GM21576 (cell line): ENCODE measurements at regions not wholly inside any gene's neighbourhood (a gene's known extent, or its start where the extent isn't known, plus 50 kb on each side); places are given as distances from the start of the nearest gene placed in this dataset.
"Not testable (repeated sequence)": the region's sequence is repeated elsewhere in the genome, so short reads cannot be mapped to it uniquely, and the experiment has no call there.

Experiments used
- ATAC-seq: cut with Tn5 transposase; IDR thresholded peaks from one replicate; pipeline ENCODE4 v1.9.1; 2021; ENCODE audit warnings: mild to moderate bottlenecking, moderate library complexity; ENCODE audit not compliant: unreplicated experiment

GRCh38 chrX:125193921-125194320 is 125.8 kb upstream of the TEX13C start:
- no peak for ATAC-seq

DNA sequence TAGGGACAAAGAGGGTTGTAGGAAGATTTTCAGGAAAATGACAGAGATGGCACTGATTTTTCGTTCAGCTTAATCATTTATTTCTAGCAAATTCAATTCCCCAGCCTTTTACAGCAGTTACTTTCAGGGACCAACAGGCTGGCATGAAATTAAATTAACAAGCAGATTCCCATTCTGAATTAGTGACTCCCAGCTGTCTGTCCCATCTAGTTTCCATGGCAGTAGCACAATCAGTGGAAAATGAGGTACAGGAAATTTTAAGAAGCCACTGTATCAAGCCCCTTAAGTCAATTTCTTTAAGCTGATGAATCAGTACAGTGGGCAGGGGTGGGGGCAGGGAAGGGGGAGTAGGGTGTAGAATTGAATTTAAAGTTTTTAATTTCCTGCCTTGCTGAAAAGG is 121.1 kb upstream of the TEX13C start:
- ATAC-seq: no peak

DNA sequence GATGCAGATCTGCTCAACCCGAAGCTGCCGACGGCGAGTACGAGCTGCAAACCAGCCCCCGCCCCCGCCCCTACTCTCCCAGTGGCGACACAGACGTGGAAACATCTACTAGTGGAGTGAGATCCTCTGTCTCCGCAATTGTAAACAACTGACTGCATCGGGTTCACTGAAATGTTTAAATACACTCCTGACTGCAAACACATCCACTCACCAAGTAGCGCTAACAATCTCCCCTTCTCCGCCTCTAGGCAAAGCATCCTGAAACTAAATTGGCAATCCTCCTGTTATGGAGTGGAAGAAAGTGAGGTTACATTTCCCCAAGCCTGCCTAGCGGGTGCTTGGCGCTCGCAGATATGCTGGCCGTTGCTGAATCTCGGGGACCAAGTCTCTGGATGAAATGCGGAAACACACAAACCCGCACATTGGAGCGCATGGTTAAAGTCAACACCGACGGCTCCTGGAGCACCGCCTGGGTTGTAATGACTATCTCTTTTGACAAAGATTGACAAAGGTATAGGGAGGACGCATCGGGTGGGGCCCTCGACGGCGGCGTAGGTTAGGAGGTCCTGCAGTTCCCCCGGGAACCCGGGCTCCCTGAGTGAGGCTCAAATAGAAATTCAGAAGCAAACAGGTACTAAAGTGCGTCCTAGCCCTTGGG is 117.0 kb upstream of the TEX13C start:
- no peak for ATAC-seq

DNA sequence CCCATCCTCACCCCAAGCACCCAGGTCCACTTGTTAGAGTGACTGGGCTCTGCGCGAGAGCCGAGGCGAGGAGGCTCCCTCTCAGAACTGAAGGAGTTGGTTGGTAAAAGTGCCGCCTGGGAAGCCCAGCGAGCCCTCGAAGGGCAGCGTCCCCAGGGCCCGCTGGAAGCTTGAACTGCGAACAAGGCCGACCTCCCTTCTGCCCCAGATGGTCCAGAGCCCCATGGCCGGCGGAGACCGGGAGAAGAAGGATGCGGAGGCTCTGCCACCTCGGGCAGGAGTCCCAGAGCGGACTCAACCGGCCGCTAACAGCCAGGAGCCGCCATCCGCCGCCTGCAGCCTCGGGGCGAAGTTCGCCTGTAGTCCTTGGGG is 116.3 kb upstream of the TEX13C start:
- no peak for ATAC-seq

- no peak for ATAC-seq
Observed at GRCh38 chrX:125203737-125204578, 115.7 kb upstream of the TEX13C start.

GRCh38 chrX:125204681-125205132 is 115.0 kb upstream of the TEX13C start:
- ATAC-seq: no peak

DNA sequence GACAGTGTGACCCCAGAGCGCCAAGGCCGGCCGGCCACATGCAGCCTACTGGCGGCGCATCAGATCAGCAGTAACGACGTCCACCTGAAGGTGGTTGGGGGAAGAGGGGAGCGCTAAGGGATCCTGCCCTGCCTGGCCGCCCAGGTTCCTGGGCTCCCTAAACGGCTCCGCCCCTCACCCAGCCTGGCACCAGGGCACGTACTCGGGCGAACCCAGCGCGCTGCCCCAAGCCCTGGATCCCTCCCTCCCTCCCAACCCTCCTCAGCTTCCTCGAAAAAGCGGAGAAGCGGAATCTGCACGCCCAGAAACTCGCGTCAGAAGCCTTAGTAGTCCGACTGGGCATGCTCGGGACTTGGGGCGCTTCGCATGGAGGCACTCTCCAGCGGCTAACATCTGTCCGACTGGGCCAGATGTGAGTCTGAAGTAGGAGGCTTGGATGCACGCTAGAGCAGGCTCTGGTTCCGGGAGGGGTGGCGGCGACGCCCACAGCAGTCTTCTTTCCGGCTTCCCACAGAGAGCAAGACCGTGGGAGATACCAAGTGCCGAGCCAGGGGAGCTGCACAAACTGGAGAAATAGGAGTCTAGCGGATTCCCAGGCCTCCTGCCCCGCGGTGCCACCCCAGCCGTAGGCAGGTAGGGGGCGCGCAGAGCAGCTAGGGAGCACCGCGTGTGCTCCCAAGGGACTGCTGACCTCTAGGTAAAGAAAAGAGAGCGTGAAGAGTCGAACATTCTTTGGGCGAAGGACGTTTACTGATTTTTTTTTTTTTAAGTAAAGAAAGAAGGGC is 114.3 kb upstream of the TEX13C start:
- ATAC-seq: no peak

GRCh38 chrX:125205918-125206665 is 113.6 kb upstream of the TEX13C start:
- no peak for ATAC-seq

- no peak for ATAC-seq
Observed at GRCh38 chrX:125210146-125210545, 109.5 kb upstream of the TEX13C start.

DNA sequence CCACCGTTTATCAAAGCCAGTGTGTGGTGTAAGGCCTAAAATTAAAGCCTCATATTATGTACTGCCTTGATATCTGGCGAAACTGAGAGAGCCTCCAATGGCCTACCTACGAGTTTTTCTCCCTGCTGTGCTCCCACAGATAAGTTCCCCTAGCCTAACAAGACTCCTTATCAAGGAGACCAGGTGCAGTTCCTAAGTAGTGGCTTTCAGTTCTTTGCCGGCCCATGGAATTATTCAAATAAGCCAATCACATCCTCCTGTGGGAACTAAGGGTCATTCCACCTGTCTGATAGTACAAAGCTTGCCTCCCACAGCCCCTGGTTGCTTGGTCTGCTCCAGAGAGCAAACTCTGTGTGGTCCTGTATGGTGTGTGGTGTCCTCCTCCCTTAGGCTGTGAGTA is 99.8 kb upstream of the TEX13C start:
- no peak for ATAC-seq

DNA sequence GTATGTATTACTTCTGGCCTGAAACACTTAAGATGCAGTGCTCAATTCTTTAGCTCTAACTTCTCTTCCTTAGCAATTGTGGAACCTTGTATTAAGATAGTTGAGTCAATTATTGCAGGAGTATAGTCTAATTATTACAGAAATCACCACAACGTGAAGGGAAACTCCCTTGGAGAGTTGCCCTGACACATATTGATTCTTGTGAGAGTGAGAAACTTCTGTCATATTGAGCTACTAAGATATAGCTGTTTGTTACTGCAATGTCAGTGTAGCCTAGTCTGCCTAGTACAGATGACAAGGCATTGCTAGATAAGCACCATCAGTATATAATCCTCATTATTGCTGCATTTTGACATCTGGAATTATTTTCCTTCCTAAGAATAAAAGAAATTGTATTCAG is 82.7 kb upstream of the TEX13C start:
- ATAC-seq: no peak

GRCh38 chrX:125248931-125249330 is 70.7 kb upstream of the TEX13C start:
- no peak for ATAC-seq

- ATAC-seq: not testable (repeated sequence)
Observed at GRCh38 chrX:125255759-125256158, 63.9 kb upstream of the TEX13C start.

GRCh38 chrX:125262836-125263235 is 56.8 kb upstream of the TEX13C start:
- ATAC-seq: no peak

DNA sequence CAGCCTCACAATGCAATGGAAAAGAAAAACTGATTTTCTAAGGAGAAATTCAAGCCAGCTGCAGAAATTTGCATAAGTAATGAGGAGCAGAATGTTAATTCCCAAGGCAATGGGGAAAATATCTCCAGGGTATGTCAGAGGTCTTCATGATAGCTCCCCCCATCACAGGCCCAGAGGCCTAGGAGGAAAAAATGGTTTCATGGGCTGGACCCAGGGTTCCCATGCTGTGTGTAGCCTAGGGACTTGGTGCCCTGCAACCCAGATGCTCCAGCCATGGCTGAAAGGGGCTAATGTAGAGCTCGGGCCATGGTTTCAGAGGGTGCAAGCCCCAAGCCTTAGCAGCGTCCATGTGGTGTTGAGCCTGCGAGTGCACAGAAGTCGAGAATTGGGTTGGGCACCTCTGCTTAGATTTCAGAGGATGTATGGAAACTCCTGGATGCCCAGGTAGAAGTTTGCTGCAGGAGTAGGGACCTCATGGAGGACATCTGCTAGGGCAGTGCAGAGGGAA is 53.5 kb upstream of the TEX13C start:
- ATAC-seq: no peak
